SKM-1 treated with dmso at 0.1 percent for 144 hours (cell line): ENCODE measurements at regions not wholly inside any gene's neighbourhood (a gene's known extent, or its start where the extent isn't known, plus 50 kb on each side); places are given as distances from the start of the nearest gene placed in this dataset.

ENCODE experiments used
- DNase-seq: peaks from one replicate; lab custom pipeline; 2025; ENCODE audit not compliant: unreplicated experiment; lab: John Stamatoyannopoulos, UW

DNA sequence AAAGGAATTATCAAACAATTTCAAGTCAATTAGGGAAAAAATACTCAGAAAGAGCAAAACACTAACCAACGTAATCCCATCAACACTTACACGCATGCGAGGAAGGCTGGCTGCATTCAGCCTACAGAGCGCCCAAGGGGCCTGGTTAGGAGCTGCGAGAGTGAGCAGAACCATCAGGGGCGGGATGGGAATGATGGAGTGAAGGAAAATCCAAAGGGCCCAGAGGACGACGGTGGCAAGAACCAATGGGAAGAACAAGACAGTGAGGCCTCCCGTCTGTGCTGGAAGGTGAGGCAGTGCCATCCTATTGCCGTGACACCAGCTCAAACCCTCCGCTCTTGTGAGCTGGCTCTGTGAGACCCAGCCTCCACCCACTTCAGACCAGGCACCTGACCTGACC lies 253.0 kb downstream of the IRS2 start:
- DNase-seq, result no peak

DNA sequence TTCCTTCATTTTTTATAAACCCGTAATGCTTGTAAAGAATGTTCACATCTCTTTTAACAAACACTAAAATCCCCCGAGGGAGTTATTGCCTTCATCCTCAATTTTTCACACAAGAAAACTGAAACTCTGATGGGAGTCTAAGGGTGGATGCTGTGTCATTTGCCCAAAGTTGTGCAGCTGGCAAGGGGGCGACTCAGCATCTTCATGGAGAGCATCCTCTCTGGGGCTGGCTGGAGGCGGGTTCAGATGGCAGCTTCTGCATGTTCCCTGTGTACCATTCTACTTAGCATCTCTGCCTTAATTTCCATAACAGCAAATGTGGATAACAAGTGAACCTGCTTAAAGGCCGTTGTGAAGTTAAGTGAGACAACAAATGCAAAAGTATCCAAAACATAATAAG lies 256.4 kb downstream of the IRS2 start:
- DNase-seq, result no peak

DNA sequence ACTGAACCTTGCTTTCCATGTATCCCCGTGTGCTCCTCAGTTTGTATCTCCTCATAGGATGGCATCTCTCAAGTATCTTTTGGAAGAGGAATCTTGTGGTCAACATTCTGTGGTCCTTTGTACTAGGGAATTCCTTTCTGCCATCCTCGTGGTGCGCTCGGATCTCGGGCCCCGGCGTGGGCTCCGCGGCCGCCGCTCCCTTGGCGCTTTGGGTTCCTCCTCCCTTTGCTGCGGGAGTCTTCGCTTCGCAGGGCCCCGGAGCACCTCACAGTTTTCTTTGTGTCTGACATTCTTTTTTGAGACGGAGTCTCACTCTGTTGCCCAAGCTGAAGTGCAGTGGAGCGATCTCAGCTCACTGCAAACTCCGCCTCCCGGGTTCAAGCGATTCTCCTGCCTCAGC lies 264.7 kb downstream of the IRS2 start:
- no peak for DNase-seq

DNA sequence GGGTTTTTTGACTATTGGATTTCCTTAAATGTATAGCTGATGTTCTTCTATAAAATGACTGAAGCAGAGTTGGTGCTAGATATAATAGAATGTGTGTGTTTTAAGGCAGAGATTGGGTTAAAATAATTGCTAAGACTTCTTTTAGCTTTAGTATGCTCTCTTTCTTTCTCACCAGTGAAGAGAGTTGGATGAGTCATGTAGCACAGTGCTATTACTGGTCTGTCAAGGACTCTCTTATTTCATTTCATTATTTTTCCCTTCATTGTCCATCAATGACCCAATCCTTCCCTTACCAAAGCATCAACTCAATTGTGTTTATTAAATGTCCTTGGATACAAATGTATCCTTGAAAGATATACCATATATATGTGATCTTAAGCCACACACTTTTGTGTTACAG lies 268.9 kb downstream of the IRS2 start:
- no peak for DNase-seq

DNA sequence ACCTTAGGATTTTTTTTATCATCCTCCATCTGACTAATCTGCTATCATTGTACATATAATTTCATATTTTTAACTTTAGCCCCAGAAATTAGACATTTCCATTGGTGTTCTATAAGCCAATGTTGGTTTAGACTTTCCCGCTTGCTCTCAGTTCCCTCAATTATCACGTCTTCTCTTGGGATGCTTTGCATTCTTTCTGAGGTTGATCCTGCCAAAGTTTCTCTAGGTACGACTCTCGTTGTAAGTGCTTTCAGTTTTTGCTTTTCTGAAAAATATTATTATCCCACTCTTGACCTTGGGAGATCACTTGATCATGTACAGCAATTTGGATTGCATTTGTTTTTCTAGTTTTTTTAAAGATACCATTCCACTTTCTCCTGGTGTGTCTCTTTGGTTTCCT lies 270.2 kb downstream of the IRS2 start:
- no peak for DNase-seq

DNA sequence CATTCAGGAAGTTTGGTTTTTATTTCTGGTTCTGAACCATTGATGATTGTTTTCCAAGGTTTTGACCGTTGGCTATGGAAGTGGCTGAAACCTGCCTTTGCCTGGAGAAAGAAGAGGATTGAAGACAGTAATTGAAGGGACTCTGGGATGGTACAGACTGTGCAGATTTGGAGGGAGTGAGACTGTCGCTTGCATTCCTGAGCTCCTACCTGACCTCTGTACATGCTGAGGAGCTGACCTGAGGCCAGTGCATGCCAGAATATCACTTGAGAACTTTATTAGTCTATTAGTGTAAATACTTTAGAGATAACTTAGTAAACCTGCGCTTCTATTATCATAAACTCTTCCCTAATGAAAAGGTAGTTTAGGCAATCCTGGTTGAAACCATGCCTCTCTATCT lies 276.4 kb downstream of the IRS2 start:
- DNase-seq, result no peak

DNA sequence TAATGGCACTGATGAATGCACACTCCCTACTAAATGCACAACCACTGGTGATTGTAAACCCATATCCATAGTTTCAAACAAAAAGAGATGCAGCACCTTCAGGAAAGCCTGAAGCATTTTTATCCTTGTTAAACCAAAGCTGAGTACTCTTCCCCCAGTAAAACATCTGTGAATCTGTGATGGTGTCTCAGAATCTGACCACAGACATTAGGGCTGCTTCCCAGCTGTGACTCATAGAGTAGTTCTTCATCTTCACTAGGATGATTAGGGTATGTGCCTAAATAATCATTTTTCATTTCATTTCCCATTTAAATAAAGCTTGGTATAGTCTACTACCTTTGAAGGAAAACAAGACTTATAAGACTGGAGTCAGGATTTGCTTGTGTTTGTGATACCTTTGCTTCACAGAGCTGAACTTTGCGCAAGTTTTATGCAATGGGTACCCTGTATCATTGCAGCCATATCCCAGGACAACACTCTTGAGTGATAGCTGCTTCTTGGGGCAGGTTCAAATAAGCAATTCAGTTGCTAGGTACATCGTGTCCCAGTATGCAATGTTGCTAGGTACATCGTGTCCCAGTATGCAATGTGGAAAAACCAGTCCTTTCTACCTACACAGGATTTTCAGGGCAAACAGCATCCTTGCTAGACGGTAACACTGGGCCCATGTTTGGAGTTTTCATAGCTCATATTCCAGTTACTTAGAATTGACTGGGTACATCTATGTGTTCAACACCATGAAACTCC lies 277.1 kb downstream of the IRS2 start:
- no peak for DNase-seq

DNA sequence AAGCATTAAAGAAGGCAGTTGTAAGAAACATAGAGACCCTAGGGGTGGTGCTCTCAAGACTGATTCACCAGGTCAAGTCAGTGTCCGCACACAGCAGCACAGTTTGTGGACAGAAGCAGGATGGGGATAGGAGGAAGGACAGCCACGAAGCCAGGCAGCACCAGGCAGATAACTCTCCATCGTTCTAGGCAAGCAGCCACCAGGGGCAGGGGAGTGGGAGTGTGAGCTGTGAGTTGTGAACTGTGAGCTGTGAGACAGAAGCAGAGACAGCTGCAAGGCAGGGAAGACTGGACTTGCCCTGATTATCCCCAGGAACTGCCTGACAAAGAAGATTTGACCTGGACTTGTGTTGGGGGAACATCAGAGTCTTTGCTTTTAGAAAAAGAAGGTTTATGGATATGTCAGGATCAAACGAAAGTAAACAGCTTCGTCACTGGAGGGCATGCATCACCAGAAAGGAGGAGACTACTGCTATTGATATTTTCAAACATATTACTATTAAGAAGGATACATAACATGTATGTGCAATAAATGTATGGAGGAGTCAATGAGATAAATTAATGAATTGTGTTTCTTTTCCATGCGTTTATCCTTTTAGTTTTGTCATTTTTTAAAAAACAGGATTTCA lies 286.1 kb downstream of the IRS2 start:
- no peak for DNase-seq

DNA sequence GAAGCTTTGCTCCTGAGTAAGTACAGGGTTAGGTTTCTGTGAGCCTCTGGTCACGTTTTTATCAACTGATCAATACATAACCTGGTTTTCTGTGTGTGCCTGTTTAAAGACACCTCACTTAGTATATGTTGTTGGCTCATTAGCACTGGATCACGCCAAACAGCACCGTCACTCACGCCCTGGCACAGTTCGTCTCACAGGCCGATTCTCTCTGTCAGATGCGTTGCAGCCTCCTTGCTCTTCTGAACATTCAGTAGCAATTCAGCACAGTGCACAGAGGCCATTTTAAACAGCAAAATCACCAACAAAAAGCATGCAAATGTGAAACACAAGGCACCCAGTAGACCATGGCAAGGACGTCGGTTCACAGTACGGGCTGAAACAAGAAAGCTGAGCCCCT lies 288.5 kb downstream of the IRS2 start:
- no peak for DNase-seq

DNA sequence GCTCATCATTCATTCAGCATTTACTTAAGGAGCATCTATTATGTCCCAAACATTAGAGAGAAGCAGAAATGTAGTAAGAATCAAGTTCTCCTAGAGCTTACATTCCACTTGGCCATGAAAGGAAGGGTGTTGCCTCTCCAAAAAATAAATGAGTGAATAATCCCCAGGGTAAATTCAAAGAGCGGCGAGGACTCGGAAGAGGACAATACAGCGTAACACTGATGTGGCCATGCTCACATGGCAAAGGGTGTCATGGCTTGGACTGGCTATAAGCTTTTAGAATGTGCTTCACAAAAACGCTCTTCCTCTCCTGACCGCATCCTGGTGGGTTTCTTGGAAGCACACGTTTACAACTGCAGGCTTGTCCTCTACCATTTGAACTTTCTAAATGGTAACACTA lies 290.2 kb downstream of the IRS2 start:
- DNase-seq, result no peak

DNA sequence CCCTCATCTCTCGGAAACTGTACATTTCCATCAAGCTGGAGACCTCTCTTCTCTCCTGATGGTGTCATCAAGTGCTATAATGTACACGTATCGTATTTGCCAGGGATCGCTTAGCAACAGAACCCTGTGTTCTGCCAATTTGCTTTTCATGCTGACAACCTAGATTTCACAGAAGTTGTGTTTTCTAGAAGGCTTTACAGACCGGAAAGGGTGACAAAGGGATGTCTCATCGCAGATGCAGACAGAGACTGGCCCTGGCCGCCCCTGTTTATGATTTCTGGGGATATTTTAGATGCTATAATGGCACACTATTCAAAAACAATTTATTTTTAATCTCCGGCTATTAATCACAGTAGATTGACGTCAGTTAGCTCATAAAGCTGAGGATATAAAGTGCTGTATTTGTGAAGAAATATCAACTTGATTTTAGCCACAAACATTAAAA lies 291.4 kb downstream of the IRS2 start:
- DNase-seq, result no peak

DNA sequence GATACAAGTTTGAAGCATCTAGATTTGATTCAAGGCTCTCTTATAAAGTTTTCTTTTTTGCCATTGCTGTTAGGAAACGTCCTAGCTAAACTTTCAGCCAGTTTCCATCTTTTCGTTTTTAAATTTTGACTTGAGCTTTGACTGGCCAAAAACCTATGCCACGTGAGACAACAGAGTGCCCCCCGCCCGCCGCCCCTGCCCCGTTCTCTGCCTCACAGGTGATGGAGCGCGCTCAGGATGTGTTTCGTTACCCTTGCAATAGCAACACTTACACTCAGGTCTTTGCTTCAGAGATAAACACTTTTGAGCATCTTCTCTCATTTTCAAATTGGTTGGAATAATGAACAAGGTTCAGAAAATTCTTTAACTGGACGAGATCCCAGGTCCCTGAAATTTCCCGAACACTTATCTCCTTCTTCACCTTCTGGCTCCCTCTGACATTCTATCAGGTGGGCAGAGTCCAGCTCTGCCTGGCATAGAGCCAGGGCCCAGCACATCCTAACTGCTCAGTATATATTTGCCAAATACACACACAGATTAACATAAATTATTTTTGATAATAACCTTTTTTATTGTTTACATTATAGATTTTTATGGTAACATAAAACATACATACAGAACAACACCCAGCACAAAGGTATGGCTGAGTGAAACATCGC lies 301.1 kb downstream of the IRS2 start:
- DNase-seq, result no peak

DNA sequence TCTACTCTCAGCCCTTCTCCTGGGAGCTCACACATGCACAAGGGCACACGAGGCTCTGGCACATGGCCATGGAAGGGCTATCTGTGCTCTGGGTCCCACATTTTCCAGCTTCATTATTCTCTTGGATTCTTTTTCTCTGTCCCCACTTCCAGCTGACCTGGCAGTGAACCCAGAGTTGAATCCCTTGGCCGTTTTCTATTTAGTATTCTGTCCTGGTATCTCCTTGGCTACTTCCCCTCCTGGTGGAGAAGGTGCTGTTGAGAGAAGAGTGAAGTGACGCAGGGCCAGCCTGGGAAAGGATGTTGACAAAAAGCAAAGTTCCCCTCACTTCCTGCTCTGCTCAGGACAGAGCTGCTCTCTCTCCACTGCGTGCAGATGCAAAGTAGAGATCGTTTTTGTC lies 303.1 kb downstream of the IRS2 start:
- no peak for DNase-seq

DNA sequence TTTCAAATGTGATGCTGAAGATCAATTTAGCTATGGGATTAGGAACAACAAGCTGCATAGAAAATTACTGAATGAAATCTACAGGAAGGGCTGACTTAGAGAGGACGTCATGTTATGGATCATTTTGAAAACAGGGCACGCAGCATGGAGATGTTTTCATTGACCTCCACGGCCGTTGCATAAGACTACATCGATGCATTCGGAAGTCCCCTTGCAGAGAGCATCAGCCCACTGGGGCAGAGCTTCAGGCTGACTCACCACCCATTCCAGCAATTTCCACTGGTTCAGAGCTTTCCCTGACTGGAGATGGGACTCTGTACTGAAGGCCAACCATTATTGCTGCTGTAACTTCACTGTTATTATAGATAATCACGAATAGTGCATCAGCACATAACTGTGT lies 305.3 kb downstream of the IRS2 start:
- DNase-seq, result no peak

DNA sequence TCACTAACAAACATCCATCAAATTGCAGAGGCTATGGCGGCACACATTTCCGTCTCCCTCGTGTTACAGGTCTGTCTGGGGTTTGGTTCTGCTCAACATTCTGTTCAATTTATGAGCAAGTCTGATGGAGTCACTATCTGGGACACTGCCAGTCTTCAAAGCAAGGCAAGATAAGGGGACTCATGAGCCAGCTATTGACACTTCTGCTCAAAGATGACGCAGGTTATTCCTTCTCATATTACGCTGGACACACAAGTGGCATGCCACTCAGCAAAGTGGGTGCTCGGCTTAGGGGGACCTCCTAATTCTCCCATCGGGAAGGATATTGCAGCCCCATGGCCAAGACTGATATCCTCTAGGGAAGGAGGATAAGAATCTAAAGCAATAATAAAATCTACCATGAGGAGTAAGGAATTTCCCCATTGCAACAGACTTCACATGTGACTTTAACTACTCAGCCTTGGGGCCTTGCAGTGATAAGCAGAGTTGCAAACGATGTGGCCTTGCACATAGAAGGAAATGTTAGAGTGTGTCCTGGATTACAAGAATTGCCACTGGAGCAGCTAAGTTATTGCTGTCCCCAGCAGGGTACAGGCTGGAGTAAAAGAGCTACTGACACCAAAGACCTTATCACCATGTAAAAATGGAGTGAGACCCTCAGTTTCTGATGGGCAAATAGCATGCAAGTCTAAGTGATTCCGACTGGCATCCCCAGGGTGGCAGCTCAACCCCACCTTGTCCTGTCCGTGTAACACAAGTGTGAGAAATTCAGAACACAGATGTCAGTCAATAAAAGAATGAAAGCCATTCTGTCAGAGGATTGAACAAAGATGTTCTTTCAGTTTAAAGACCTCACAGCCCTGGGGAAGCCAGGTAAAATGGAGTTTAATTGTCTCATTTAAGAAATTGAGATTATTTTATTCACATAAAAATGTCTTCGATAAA lies 306.1 kb downstream of the IRS2 start:
- DNase-seq, result no peak

DNA sequence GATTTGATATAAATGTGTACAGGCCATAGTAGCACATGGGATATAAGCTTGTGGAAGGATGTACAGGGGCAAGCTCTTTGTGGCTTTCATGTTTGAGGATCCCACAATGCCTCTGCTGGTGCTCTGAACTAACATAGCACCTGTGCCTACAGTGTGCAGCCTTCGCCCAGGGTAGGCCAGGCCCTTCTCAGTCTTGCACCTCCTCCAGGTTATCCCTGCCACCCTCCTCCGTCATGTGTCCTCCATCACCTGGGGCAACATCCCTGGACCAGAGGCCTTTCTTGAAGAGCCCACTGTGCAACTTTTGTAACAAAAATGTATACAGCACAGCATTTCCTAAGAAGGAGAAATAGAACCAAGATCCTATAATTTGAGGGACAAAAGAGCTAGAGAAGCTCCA lies 306.8 kb downstream of the IRS2 start:
- DNase-seq, result no peak

DNA sequence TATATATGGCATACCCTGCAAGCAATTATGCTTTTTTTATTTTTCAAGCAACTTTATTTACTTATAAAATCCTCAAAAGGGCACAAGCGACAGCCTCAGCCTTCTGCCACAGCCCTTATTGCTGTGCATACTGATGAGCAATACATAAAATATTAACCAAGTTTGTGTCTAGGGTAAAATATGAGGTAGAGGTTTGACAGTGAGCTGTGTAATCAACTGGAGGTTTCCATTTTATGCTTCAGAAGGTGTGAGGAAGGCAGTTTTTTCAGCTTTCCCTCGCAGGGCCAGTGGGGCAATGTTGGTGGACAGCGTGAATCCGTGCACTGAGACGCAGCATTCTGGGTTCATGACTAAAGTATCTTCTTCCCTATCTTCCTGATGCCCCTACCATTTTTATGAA lies 310.4 kb downstream of the IRS2 start:
- DNase-seq, result no peak

DNA sequence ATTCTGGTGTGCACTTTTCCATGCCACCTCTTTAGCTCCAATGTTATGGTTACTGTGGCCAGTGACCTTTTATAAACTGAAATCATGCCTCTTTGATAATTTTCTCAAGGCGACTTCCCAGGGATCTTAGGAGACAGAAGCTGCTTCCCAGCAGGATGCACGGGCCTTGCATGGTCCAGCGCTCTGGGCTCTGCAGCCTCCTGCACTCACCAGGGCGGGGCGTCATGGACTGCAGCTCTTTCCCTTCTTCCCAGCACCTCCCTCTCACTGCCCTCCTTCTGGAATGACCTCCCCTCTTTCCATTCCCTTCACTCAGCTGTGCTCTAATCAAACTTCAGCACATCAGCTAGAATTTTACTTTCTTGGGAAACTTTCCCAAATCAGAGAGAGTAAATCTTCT lies 318.3 kb downstream of the IRS2 start:
- no peak for DNase-seq

DNA sequence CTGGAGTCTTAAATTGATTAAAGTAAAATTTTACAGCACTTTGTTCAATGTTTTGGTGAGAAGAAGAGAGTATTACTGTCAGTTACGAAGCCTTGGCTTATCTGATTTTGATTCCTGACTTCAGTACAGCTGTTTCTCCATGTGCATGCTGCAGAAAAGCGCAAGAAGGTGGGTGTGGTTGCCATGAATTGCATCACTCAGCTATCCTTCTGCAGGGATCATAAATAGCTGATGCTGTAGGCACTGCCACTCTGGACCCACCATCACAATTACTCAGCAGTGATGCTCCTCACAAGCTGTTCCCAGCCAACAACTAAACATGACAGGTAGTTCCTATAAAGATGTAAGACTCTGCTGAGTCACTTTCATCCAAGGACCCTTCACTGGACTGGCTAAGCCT lies 321.2 kb downstream of the IRS2 start:
- DNase-seq, result no peak

DNA sequence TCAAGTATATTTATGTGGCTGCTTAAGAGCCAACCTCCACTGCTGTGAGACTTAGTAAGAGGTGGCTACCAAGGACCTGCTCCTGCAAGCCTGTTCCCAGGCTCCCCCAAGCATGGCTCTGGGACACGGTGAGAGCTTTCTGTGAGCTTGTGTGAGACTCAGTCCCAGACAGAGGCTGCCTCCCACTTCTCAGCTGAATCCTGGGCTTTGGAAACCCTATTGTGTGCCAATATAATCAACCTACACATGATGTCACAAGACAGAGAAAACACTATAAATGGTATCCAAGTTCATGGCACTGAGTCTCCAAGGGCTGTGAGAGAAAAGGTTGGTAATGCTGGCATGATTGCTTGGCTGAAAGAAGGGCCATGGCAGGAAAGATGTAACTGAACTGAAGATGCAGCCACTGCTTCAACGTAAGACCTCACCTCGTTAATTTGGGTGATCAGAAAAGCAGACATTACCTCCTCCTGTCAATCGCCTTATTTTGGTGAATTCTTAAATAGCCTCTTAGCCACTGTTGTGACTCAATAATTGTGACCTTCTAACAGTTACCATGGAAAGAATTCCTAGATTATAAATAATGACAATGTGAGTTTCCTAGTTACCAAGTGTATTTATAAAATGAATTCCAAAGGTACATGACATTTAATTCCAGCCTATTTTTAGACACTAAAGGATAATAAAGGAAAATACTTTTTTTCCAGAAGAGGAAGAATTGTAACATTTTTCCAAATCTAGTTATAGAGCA lies 332.0 kb downstream of the IRS2 start:
- no peak for DNase-seq

DNA sequence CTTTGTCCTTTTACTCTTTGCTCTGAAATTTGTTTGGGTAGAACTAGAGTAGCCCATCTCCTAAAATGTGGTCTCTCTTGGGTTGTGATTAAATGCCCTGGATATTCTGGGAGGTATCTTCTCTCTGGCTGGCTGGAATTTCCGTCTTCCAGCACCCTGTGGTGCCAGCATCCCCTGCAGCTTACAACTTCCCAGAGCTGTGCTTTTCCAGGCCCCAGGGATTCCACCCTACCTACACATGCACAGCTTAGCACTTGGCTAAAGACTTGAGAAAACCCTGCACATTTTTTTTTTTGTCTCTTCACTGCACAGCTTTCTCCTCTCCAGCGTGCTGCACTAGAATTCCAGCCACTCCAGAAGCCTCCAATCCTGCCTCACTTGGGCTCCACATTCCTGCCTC lies 334.7 kb downstream of the IRS2 start:
- DNase-seq, result no peak
